Activated naive CD8-positive, alpha-beta T cell treated with anti-CD3 and anti-CD28 coated beads, Interleukin-2, amount 50 U/mL, for 16 hours (primary cell): ENCODE measurements at regions not wholly inside any gene's neighbourhood (a gene's known extent, or its start where the extent isn't known, plus 50 kb on each side); places are given as distances from the start of the nearest gene placed in this dataset.
"Not testable (repeated sequence)": the region's sequence is repeated elsewhere in the genome, so short reads cannot be mapped to it uniquely, and the experiment has no call there.

ENCODE experiments used
- DNase-seq: peaks from one replicate; pipeline ENCODE4 v3.0.0-alpha.2; 2020; ENCODE audit warnings: low read depth, low spot score

- DNase-seq, result no peak
Observed at GRCh38 chr3:176078906-176079305, 1118.4 kb downstream of the TBL1XR1 start.

- DNase-seq, result no peak
Observed at GRCh38 chr3:176075491-176075890, 1121.8 kb downstream of the TBL1XR1 start.

- DNase-seq, result no peak
Observed at GRCh38 chr3:176075046-176075445, 1122.2 kb downstream of the TBL1XR1 start.

- DNase-seq, result no peak
Observed at GRCh38 chr3:176074096-176074495, 1123.2 kb downstream of the TBL1XR1 start.

- no peak for DNase-seq
Observed at GRCh38 chr3:176071943-176072342, 1125.3 kb downstream of the TBL1XR1 start.

- no peak for DNase-seq
Observed at GRCh38 chr3:176068750-176069149, 1128.5 kb downstream of the TBL1XR1 start.

GRCh38 chr3:176058856-176059255 lies 1138.4 kb downstream of the TBL1XR1 start:
- no peak for DNase-seq

- DNase-seq, result no peak
Observed at GRCh38 chr3:176055836-176056235, 1141.4 kb downstream of the TBL1XR1 start.

- no peak for DNase-seq
Observed at GRCh38 chr3:176051766-176052165, 1145.5 kb downstream of the TBL1XR1 start.

GRCh38 chr3:176046703-176047102 lies 1150.6 kb downstream of the TBL1XR1 start:
- DNase-seq, result no peak

GRCh38 chr3:176041812-176042211 lies 1155.5 kb downstream of the TBL1XR1 start:
- no peak for DNase-seq

GRCh38 chr3:176041185-176041584 lies 1156.1 kb downstream of the TBL1XR1 start:
- no peak for DNase-seq

GRCh38 chr3:176037636-176038035 lies 1159.6 kb downstream of the TBL1XR1 start:
- no peak for DNase-seq

GRCh38 chr3:176032043-176032442 lies 1165.2 kb downstream of the TBL1XR1 start:
- DNase-seq, result no peak

GRCh38 chr3:176016203-176016602 lies 1157.1 kb downstream of the NAALADL2 start:
- not testable (repeated sequence) for DNase-seq

GRCh38 chr3:176015228-176015627 lies 1156.1 kb downstream of the NAALADL2 start:
- not testable (repeated sequence) for DNase-seq

GRCh38 chr3:176009256-176009655 lies 1150.1 kb downstream of the NAALADL2 start:
- DNase-seq, result no peak

- no peak for DNase-seq
Observed at GRCh38 chr3:176005564-176005963, 1146.4 kb downstream of the NAALADL2 start.

- DNase-seq, result no peak
Observed at GRCh38 chr3:175989161-175989560, 1130.0 kb downstream of the NAALADL2 start.

GRCh38 chr3:175988401-175988800 lies 1129.3 kb downstream of the NAALADL2 start:
- no peak for DNase-seq

- no peak for DNase-seq
Observed at GRCh38 chr3:175985781-175986180, 1126.6 kb downstream of the NAALADL2 start.

- DNase-seq, result no peak
Observed at GRCh38 chr3:175983379-175983778, 1124.2 kb downstream of the NAALADL2 start.

- DNase-seq, result no peak
Observed at GRCh38 chr3:175980486-175981090, 1121.5 kb downstream of the NAALADL2 start.
